B cell (primary cell): ENCODE measurements at regions not wholly inside any gene's neighbourhood (a gene's known extent, or its start where the extent isn't known, plus 50 kb on each side); places are given as distances from the start of the nearest gene placed in this dataset.

Source experiments
- CTCF ChIP-seq: fragments of 200-600 bp; IDR thresholded peaks from one replicate; pipeline ENCODE4 v1.8.0; 2022; ENCODE audit warnings: antibody characterized with exemption, mild to moderate bottlenecking
- EZH2 ChIP-seq: IDR thresholded peaks from 2 replicates; pipeline ENCODE4 v1.6.1; 2012; ENCODE audit warnings: borderline replicate concordance, low read depth, mild to moderate bottlenecking, moderate library complexity, low read length; ENCODE audit not compliant: insufficient read depth, poor library complexity, severe bottlenecking

DNA sequence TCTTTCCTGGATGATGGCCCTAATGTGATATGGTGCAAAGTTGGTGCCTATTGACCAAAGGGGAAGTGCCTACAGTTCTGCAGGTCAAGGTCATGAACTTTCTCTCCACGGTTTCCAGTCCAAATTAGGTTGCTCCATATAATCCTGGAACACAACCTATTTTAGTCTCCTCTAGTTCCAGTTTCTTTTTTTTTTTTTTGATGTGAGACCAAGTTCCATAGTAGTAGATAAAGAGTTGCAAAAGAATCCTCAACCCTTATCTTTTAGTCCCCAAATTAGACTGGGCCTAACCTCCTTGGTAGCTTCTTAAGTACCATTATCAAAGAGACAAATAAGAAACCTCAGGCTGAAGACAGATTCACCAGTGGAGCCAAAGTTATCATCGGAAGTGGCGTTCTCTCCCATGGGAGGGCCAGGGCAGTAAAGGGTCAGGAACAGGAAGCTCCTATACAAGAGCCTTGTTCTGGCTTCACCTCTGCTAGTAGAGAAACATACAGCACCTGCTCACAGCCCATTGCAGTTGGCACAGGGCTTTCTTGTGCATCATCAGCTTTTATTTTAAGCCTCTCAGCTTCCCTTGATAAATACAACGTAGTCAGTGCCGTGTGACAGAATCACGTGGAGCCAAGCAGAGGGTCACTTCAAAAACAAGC, 132.2 kb upstream of the RREB1 start:
- TF ChIP-seq CTCF (no peak), EZH2 (no peak)
